Kidney (tissue), 13 donors: ENCODE measurements at regions not wholly inside any gene's neighbourhood (a gene's known extent, or its start where the extent isn't known, plus 50 kb on each side); places are given as distances from the start of the nearest gene placed in this dataset.
A peak's percentile ranks its signal among the peaks of the same experiment; 100 is the strongest.

Source experiments
- DNase-seq, 5 donors: peaks; one replicate each; pipeline ENCODE4 v3.0.0-alpha.2; 2013 to 2020
- FAIRE-seq: peaks from 2 replicates; lab custom pipeline; 2012; peaks lifted over from hg19 to GRCh38; lab: Jason Lieb, UNC
- H3K27ac ChIP-seq, 2 donors: one replicate each; pipeline ENCODE4 v1.7.0; 2013; ENCODE audit warnings: low read depth in 2 of 2, low read length in 2 of 2, inconsistent platforms in 1 of 2
- H3K27me3 ChIP-seq: one replicate; pipeline ENCODE4 v1.7.1; 2013; ENCODE audit warnings: low read length, inconsistent platforms; ENCODE audit not compliant: control insufficient read depth, insufficient read depth
- H3K36me3 ChIP-seq, 3 donors: one replicate each; pipeline versions ENCODE4 v1.7.0 to v1.7.1; 2013; ENCODE audit warnings: low read length in 3 of 3, control low read depth in 1 of 3, inconsistent platforms in 1 of 3; ENCODE audit not compliant: insufficient read depth in 3 of 3, control insufficient read depth in 2 of 3
- H3K4me1 ChIP-seq, 3 donors: one replicate each; pipeline versions ENCODE4 v1.7.0 to v1.7.1; 2013; ENCODE audit warnings: low read length in 3 of 3, inconsistent platforms in 1 of 3, low read depth in 1 of 3; ENCODE audit not compliant: control insufficient read depth in 2 of 3, insufficient read depth in 2 of 3
- H3K4me3 ChIP-seq, 3 donors: one replicate each; pipeline versions ENCODE4 v1.7.0 to v1.8.1; 2013; ENCODE audit warnings: low read length in 3 of 3, control low read depth in 1 of 3, inconsistent platforms in 1 of 3
- H3K9ac ChIP-seq, 3 donors: one replicate each; pipeline versions ENCODE4 v1.7.0 to v1.7.1; 2013; ENCODE audit warnings: low read length in 3 of 3, control low read depth in 1 of 3, inconsistent platforms in 1 of 3
- H3K9me3 ChIP-seq, 3 donors: one replicate each; pipeline versions ENCODE4 v1.7.0 to v1.7.1; 2013; ENCODE audit warnings: low read length in 3 of 3, control low read depth in 1 of 3, inconsistent platforms in 1 of 3; ENCODE audit not compliant: control insufficient read depth in 2 of 3, insufficient read depth in 1 of 3
- intact Hi-C: fragments of 100-400 bp; cut with DNase I; formaldehyde crosslinking; loops from one replicate; pipeline ENCODE4 v1.11.1; 2022
- TF ChIP-seq, protein P1 (sequence below): IDR thresholded peaks from 3 replicates; pipeline ENCODE4 v1.5.1; 2012; ENCODE audit warnings: mild to moderate bottlenecking, moderate library complexity, borderline replicate concordance; ENCODE audit not compliant: insufficient read depth; ENCODE audit errors: extremely low read depth
- donor health status: control.
- donor health status: control.
- donor health status: control.
- donor health status: control.
- donor health status: control.
- donor health status: DM: yes; HTN: yes; CAD: no.
- donor health status: Normal renal cell carcinoma (clear cell type).

GRCh38 chr1:232445361-232446106 lies 184.4 kb downstream of the SIPA1L2 start:
- intact Hi-C loops = no loop called here
- no peak for FAIRE-seq
- Histone ChIP-seq H3K9me3 (no peaks in the 10 kb centered on the region), H3K27ac (no peak overlapping the region), H3K36me3 (peaks cover 0 to 2% (median 0%) of the 10 kb centered on the region in 3 donors), H3K9ac (no peak overlapping the region), H3K4me3 (no peak overlapping the region), H3K4me1 (no peaks in the 10 kb centered on the region), H3K27me3 (no peaks in the 10 kb centered on the region)
- TF ChIP-seq, protein P1, sequence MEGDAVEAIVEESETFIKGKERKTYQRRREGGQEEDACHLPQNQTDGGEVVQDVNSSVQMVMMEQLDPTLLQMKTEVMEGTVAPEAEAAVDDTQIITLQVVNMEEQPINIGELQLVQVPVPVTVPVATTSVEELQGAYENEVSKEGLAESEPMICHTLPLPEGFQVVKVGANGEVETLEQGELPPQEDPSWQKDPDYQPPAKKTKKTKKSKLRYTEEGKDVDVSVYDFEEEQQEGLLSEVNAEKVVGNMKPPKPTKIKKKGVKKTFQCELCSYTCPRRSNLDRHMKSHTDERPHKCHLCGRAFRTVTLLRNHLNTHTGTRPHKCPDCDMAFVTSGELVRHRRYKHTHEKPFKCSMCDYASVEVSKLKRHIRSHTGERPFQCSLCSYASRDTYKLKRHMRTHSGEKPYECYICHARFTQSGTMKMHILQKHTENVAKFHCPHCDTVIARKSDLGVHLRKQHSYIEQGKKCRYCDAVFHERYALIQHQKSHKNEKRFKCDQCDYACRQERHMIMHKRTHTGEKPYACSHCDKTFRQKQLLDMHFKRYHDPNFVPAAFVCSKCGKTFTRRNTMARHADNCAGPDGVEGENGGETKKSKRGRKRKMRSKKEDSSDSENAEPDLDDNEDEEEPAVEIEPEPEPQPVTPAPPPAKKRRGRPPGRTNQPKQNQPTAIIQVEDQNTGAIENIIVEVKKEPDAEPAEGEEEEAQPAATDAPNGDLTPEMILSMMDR = no peak
- peak in 2 of 5 donors; percentile 42 to 52 for DNase-seq

- intact Hi-C loops = no loop called here
- no peaks in the 10 kb centered on the region for H3K27me3 ChIP-seq
- TF ChIP-seq, protein P1 = no peak
These were observed 186.6 kb downstream of the SIPA1L2 start for GRCh38 chr1:232443372-232443771.

DNA sequence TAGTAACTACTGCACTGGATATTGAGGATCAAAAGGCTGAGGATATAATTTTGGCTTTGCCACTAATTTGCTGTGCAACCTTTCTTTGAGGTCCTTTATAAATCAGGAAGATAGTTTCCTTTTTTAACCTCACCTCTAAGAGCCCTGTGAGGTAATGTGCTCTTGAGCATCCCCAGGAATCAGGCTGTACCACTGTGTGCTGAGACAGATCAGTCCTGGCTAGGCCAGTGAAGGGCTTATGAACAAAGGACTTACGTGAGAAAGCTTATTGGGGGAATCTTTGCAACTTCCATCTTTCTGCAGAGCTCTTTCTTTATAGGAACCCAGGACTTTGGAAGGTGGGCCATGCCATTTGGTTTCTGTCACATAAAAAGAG lies 188.9 kb downstream of the SIPA1L2 start:
- H3K4me1 ChIP-seq = no peaks in the 10 kb centered on the region
- no peak for DNase-seq
- TF ChIP-seq, protein P1 = no peak
- H3K4me3 ChIP-seq = no peak overlapping the region
- peaks cover 0 to 3% (median 2%) of the 10 kb centered on the region in 3 donors for H3K36me3 ChIP-seq
- no peak for FAIRE-seq
- no peak overlapping the region for H3K9ac ChIP-seq
- no peaks in the 10 kb centered on the region for H3K9me3 ChIP-seq
- intact Hi-C loops = no loop called here
- no peak overlapping the region for H3K27ac ChIP-seq
- H3K27me3 ChIP-seq = no peaks in the 10 kb centered on the region

More at GRCh38 chr1:232443372-232443771, 186.6 kb downstream of the SIPA1L2 start:
- Histone ChIP-seq H3K9me3 (no peaks in the 10 kb centered on the region), H3K36me3 (peaks cover 0 to 3% (median 2%) of the 10 kb centered on the region in 3 donors), H3K9ac (no peak overlapping the region), H3K4me3 (no peak overlapping the region), H3K4me1 (no peaks in the 10 kb centered on the region), H3K27ac (no peak overlapping the region)
- FAIRE-seq (no peak), DNase-seq (peak in 1 of 5 donors; percentile 19)
